HFFc6 (cell line): ENCODE measurements at regions not wholly inside any gene's neighbourhood (a gene's known extent, or its start where the extent isn't known, plus 50 kb on each side); places are given as distances from the start of the nearest gene placed in this dataset.

Experiments used
- DNase-seq: peaks from one replicate; pipeline ENCODE4 v3.0.0-alpha.2; 2018
- H3K27ac Mint-ChIP-seq: 2 replicates; pipeline ENCODE4 v1.8.0; 2020; ENCODE audit warnings: mild to moderate bottlenecking, mixed read lengths
- H3K27me3 Mint-ChIP-seq: 2 replicates; pipeline ENCODE4 v1.8.0; 2021; ENCODE audit warnings: mild to moderate bottlenecking, moderate library complexity, mixed read lengths; ENCODE audit not compliant: insufficient read depth
- H3K36me3 Mint-ChIP-seq: 2 replicates; pipeline ENCODE4 v1.8.0; 2021; ENCODE audit warnings: low read depth, mixed read lengths
- H3K4me1 Mint-ChIP-seq: 2 replicates; pipeline ENCODE4 v1.8.0; 2020; ENCODE audit warnings: low read depth, mixed read lengths
- H3K4me3 Mint-ChIP-seq: 2 replicates; pipeline ENCODE4 v1.8.0; 2020; ENCODE audit warnings: mild to moderate bottlenecking, moderate library complexity, mixed read lengths
- H3K9me3 Mint-ChIP-seq: 2 replicates; pipeline ENCODE4 v1.8.0; 2020; ENCODE audit warnings: mild to moderate bottlenecking, mixed read lengths
- TF ChIP-seq, protein P1 (sequence below): fragments of 200-600 bp; sonication (generic); IDR thresholded peaks from 2 replicates; pipeline ENCODE4 v1.5.0; 2021; ENCODE audit warnings: antibody characterized with exemption, mild to moderate bottlenecking

DNA sequence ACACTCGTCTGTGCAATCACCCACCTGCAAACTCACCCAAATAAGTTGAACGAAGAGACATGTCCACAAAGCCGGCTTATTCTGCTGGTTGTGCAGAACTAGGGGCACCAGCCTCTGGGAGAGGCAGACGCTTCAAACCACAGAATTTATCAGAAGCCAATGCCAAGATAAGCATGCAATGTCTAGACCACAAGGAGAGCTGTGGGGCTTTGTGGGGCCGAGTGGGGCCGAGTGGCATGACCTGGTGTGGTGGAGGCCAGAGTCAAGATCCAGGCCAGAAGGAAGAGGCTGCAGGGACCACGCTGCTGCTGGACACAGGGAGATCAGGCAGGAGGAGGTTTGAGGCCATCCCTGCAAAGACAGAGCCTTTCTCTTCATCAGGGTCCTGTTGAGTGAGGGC is 259.0 kb downstream of the IRX2 start:
- Mint-ChIP-seq H3K27ac (no peak overlapping the region), H3K9me3 (peaks cover 45% of the 10 kb centered on the region), H3K36me3 (no peaks in the 10 kb centered on the region), H3K27me3 (no peaks in the 10 kb centered on the region), H3K4me3 (no peak overlapping the region), H3K4me1 (no peaks in the 10 kb centered on the region)
- no peak for DNase-seq
- TF ChIP-seq, protein P1, sequence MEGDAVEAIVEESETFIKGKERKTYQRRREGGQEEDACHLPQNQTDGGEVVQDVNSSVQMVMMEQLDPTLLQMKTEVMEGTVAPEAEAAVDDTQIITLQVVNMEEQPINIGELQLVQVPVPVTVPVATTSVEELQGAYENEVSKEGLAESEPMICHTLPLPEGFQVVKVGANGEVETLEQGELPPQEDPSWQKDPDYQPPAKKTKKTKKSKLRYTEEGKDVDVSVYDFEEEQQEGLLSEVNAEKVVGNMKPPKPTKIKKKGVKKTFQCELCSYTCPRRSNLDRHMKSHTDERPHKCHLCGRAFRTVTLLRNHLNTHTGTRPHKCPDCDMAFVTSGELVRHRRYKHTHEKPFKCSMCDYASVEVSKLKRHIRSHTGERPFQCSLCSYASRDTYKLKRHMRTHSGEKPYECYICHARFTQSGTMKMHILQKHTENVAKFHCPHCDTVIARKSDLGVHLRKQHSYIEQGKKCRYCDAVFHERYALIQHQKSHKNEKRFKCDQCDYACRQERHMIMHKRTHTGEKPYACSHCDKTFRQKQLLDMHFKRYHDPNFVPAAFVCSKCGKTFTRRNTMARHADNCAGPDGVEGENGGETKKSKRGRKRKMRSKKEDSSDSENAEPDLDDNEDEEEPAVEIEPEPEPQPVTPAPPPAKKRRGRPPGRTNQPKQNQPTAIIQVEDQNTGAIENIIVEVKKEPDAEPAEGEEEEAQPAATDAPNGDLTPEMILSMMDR = no peak

DNA sequence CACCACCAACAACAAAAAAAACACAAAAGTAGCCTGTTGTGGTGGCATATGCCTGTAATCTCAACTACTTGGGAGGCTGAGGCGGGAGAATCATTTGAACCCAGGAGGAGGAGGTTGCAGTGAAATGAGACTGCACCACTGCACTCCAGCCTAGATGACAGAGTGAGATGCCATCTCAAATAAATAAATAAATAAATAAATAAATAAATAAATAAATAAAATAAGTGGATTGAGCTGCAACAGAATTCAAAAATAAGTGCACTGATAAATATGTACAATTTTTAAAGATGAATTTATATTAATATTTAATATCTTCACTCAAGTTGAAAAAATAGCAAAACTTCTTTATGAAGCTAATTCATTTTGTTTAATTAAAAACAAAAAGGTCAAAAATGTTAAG is 259.6 kb downstream of the IRX2 start:
- H3K4me3 Mint-ChIP-seq = no peak overlapping the region
- DNase-seq = no peak
- H3K27me3 Mint-ChIP-seq = no peaks in the 10 kb centered on the region
- H3K4me1 Mint-ChIP-seq = no peaks in the 10 kb centered on the region
- peaks cover 50% of the 10 kb centered on the region for H3K9me3 Mint-ChIP-seq
- TF ChIP-seq, protein P1 = no peak
- no peak overlapping the region for H3K27ac Mint-ChIP-seq
- no peaks in the 10 kb centered on the region for H3K36me3 Mint-ChIP-seq

DNA sequence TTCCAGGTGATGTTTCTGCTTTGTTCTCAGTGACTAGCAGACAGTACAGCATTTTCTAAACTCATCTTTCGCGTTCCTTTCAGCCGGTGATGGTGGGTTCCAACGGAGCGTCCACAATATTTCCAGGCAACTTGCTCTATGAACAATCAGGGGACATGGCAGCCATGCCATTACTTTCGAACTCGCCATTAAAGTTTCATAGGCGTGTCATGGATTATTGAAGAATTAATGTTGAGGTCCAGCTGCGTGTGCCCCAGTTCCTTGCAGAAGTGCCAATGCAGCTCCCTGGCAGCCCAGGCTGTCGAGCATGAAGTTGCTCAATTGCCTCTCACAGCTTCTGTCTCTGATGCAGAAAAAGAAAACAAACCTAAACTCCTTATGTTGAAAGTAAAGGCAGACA is 262.2 kb downstream of the IRX2 start:
- H3K27me3 Mint-ChIP-seq = no peaks in the 10 kb centered on the region
- no peak for DNase-seq
- peaks cover 45% of the 10 kb centered on the region for H3K9me3 Mint-ChIP-seq
- H3K4me1 Mint-ChIP-seq = no peaks in the 10 kb centered on the region
- no peak overlapping the region for H3K4me3 Mint-ChIP-seq
- no peak overlapping the region for H3K27ac Mint-ChIP-seq
- H3K36me3 Mint-ChIP-seq = no peaks in the 10 kb centered on the region
- TF ChIP-seq, protein P1 = no peak

DNA sequence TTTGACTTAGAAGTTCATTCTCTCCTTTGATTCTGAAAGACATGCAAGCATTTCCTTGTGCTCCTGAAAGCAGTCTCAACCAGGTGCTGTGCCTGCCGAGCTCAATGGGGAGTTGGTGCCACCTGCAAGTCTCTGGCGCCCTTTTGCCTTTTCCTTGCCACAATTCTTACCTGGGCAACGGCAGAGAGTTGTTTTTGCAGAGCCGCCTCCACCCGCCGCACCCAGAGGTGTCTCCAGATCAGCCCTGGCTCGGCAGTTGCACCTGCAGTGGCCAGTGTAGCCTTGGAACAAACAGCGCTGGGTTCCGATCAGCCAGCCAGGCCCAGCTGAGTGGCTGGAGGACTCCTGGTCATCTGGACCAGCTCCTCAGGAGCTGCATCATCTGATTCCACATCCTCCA is 262.9 kb downstream of the IRX2 start:
- H3K4me3 Mint-ChIP-seq = no peak overlapping the region
- H3K9me3 Mint-ChIP-seq = peaks cover 44% of the 10 kb centered on the region
- H3K36me3 Mint-ChIP-seq = no peaks in the 10 kb centered on the region

DNA sequence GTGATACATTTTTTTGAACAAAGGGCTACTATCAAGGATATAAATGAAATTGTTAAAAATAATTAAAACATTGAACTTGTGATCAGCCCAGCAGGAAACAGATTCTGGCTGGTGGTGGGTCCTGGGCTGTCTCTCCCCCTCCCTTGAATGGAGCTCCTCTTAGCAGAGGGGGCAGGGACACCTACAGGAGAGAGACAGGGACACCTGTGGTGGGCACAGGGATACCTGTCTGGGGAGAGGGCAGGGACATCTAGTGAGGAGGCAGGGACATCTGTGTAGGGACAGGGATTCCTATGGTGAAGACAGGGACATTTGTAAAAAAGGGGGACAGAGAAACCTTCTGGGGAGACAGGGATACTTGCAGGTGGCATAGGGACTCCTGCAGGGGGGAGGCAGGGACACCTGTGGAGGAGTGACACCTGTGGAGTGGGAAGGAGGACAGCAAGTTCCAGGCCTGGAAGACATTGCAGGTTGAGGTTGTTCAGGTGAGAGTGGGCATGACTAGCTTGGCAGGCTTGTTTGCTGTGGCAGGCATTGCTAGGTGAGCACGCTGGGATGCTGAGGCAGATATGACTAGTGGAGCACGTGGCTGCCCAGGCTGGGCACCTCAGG is 264.2 kb downstream of the IRX2 start:
- Mint-ChIP-seq H3K27me3 (no peaks in the 10 kb centered on the region), H3K4me1 (no peaks in the 10 kb centered on the region), H3K4me3 (no peak overlapping the region), H3K36me3 (no peaks in the 10 kb centered on the region; the same call in 1 of the 2 replicates), H3K27ac (no peak overlapping the region), H3K9me3 (peaks cover 42% of the 10 kb centered on the region)
- no peak for DNase-seq
- TF ChIP-seq, protein P1 = no peak

More for the DNA sequence above, 262.9 kb downstream of the IRX2 start:
- no peak for DNase-seq
- no peak overlapping the region for H3K27ac Mint-ChIP-seq
- no peaks in the 10 kb centered on the region for H3K4me1 Mint-ChIP-seq
- no peaks in the 10 kb centered on the region for H3K27me3 Mint-ChIP-seq
- TF ChIP-seq, protein P1 = no peak

DNA sequence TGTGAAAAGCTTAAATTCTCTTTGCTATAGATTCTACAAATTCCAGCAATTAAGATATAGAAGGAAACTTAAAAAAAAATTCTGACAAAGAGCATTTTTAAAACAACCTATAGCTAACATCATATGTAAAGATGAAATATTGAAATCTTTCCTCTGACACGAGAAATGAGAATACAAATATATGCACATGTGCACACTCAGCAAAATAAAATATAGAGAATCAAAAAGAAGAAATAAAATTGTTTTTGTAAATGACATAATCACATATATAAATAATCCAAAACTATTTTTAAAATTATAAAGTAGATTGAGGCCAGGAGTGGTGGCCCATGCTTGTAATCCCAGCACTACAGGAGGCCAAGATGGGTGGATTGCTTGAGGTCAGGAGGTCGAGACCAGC is 265.1 kb downstream of the IRX2 start:
- no peak for DNase-seq
- no peak overlapping the region for H3K27ac Mint-ChIP-seq
- no peak overlapping the region for H3K4me3 Mint-ChIP-seq
- no peaks in the 10 kb centered on the region for H3K4me1 Mint-ChIP-seq
- H3K36me3 Mint-ChIP-seq = no peaks in the 10 kb centered on the region; the same call in 1 of the 2 replicates
- no peaks in the 10 kb centered on the region for H3K27me3 Mint-ChIP-seq
- peaks cover 47% of the 10 kb centered on the region for H3K9me3 Mint-ChIP-seq
- TF ChIP-seq, protein P1 = no peak
